HL-60 (cell line): ENCODE measurements at regions not wholly inside any gene's neighbourhood (a gene's known extent, or its start where the extent isn't known, plus 50 kb on each side); places are given as distances from the start of the nearest gene placed in this dataset.
"Not testable (repeated sequence)": the region's sequence is repeated elsewhere in the genome, so short reads cannot be mapped to it uniquely, and the experiment has no call there.

ENCODE experiments used
- DNase-seq, 2 experiments: peaks; one replicate each; pipeline ENCODE4 v3.0.0-alpha.2; 2010 to 2020; ENCODE audit warnings: low read depth in 1 of 2, low spot score in 1 of 2
- H3K27ac ChIP-seq: fragments of 250-450 bp; sonication (Bioruptor Pico); replicated peaks from 2 replicates; pipeline ENCODE4 v1.5.1; 2020; ENCODE audit warnings: mild to moderate bottlenecking, moderate library complexity
- H3K27me3 ChIP-seq: fragments of 250-450 bp; sonication (Bioruptor Pico); 2 replicates; pipeline ENCODE4 v1.5.1; 2021; ENCODE audit warnings: mild to moderate bottlenecking, moderate library complexity; ENCODE audit not compliant: insufficient read depth, poor library complexity, severe bottlenecking
- H3K4me3 ChIP-seq: replicated peaks from 2 replicates; pipeline ENCODE4 v1.5.1; 2011; ENCODE audit warnings: mild to moderate bottlenecking, control low read depth, low read length; ENCODE audit not compliant: insufficient read depth
- CTCF ChIP-seq: IDR thresholded peaks from one replicate; pipeline ENCODE4 v1.5.1; 2011; ENCODE audit warnings: low read length, control low read depth, inconsistent platforms; ENCODE audit not compliant: insufficient read depth
- GABPA ChIP-seq: IDR thresholded peaks from 2 replicates; pipeline ENCODE4 v1.6.1; 2012; ENCODE audit warnings: low read depth
- POLR2AphosphoS5 ChIP-seq: IDR thresholded peaks from 2 replicates; pipeline ENCODE4 v1.6.1; 2012; ENCODE audit warnings: low read depth
- REST ChIP-seq: IDR thresholded peaks from 2 replicates; pipeline ENCODE4 v1.6.1; 2012; ENCODE audit warnings: low read depth; ENCODE audit not compliant: insufficient replicate concordance
- SPI1 ChIP-seq: IDR thresholded peaks from 2 replicates; pipeline ENCODE4 v1.6.1; 2012; ENCODE audit warnings: low read depth, mild to moderate bottlenecking, borderline replicate concordance

- TF ChIP-seq CTCF: no peak
- no peak for TF ChIP-seq REST
- TF ChIP-seq GABPA: no peak
- TF ChIP-seq POLR2AphosphoS5: no peak
- TF ChIP-seq SPI1: no peak
- no peak for DNase-seq
- Histone ChIP-seq H3K27ac (no peak overlapping the region), H3K27me3 (no peaks in the 10 kb centered on the region), H3K4me3 (no peak overlapping the region)
Observed at GRCh38 chr3:145906755-145907154, 254.2 kb downstream of the PLOD2 start.

GRCh38 chr3:145911016-145911415, 250.0 kb downstream of the PLOD2 start:
- no peak overlapping the region for H3K4me3 ChIP-seq
- DNase-seq: no peak
- TF ChIP-seq GABPA (no peak), CTCF (no peak), REST (no peak), POLR2AphosphoS5 (no peak), SPI1 (no peak)
- H3K27me3 ChIP-seq: no peaks in the 10 kb centered on the region
- H3K27ac ChIP-seq: no peak overlapping the region

GRCh38 chr3:145915787-145916186, 245.2 kb downstream of the PLOD2 start:
- TF ChIP-seq GABPA: no peak
- TF ChIP-seq SPI1: no peak
- TF ChIP-seq REST: no peak
- TF ChIP-seq CTCF: no peak
- no peak for TF ChIP-seq POLR2AphosphoS5
- no peaks in the 10 kb centered on the region for H3K27me3 ChIP-seq
- no peak for DNase-seq
- H3K27ac ChIP-seq: no peak overlapping the region
- H3K4me3 ChIP-seq: no peak overlapping the region

- not testable (repeated sequence) for DNase-seq, H3K27me3 ChIP-seq, H3K4me3 ChIP-seq, H3K27ac ChIP-seq
Observed at GRCh38 chr3:145927736-145928135, 233.2 kb downstream of the PLOD2 start.
